ENCODE measurements at regions not wholly inside any gene's neighbourhood (a gene's known extent, or its start where the extent isn't known, plus 50 kb on each side); places are given as distances from the start of the nearest gene placed in this dataset.
"Not testable (repeated sequence)": the region's sequence is repeated elsewhere in the genome, so short reads cannot be mapped to it uniquely, and the experiment has no call there.

DNA sequence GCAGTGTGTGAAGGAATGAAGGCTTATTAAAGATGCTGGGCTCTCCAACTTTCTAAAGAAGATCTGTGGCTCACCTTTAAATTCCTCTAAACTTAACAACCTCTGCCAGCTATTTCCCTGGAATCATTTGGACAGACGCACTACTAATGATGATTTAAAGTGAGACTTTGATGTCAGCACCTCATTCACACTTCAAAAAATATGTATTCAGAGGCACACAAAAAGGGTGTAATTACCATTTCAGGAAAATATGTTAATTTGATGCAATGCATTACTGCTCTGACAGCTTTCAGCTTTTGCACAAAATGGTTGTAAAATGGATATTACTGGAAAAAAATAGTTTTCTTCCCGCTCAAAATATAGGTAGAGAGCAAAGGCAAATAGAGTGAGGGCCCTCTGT is 423.9 kb upstream of the ASIC2 start:
- ATAC-seq: no peak
- TF ChIP-seq ZNF70 (CRISPR knock-in tag; IDR thresholded peaks at IDR 0.05): no peak
- no peak for TF ChIP-seq CSDC2 (CRISPR knock-in tag; IDR thresholded peaks at IDR 0.05)
- TF ChIP-seq BACH2 (CRISPR knock-in tag; IDR thresholded peaks at IDR 0.05; ENCODE audit: borderline replicate concordance): no peak
- no peak for TF ChIP-seq TSHZ2 (CRISPR knock-in tag; IDR thresholded peaks at IDR 0.05)
- TF ChIP-seq ZNF8 (CRISPR knock-in tag; IDR thresholded peaks at IDR 0.05): no peak
- TF ChIP-seq SNAI2 (CRISPR knock-in tag; IDR thresholded peaks at IDR 0.05): no peak
- TF ChIP-seq RARB (CRISPR knock-in tag; IDR thresholded peaks at IDR 0.05): no peak
- no peak for TF ChIP-seq CSRNP3 (CRISPR knock-in tag; IDR thresholded peaks at IDR 0.05)

DNA sequence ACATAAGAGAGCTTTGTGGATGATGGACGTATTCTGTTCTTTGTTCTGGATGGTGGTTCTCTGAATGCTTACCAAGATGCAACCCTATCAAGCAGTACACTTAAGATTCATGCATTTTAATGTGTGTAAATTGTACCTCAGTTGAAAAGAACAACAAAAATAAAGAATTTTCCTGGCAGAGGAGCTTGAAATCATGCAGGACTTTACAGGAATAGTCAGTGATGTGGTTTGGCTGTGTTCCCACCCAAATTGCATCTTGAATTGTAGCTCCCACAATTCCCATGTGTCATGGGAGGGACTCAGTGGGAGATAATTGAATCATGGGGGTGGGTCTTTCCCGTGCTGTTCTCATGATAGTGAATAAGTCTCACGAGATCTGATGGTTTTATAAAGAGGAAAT is 430.6 kb upstream of the ASIC2 start:
- not testable (repeated sequence) for ATAC-seq

GRCh38 chr17:33725675-33726271 is 432.7 kb upstream of the ASIC2 start:
- ATAC-seq: peak; percentile 80
- no peak for TF ChIP-seq ZFP3 (CRISPR knock-in tag; IDR thresholded peaks at IDR 0.05)
- TF ChIP-seq ZNF70 (CRISPR knock-in tag; IDR thresholded peaks at IDR 0.05): no peak
- TF ChIP-seq RARB (CRISPR knock-in tag; IDR thresholded peaks at IDR 0.05): no peak
- TF ChIP-seq ZNF8 (CRISPR knock-in tag; IDR thresholded peaks at IDR 0.05): no peak

GRCh38 chr17:33730131-33730530 is 437.0 kb upstream of the ASIC2 start:
- ATAC-seq: no peak
- TF ChIP-seq ZNF565 (CRISPR knock-in tag; conservative IDR thresholded peaks at IDR 0.05; ENCODE audit: low read depth) (no peak), PPARA (CRISPR knock-in tag; IDR thresholded peaks at IDR 0.05; ENCODE audit: borderline replicate concordance) (no peak), OSR1 (CRISPR knock-in tag; IDR thresholded peaks at IDR 0.05) (no peak), BACH2 (CRISPR knock-in tag; IDR thresholded peaks at IDR 0.05; ENCODE audit: borderline replicate concordance) (no peak), ZNF70 (CRISPR knock-in tag; IDR thresholded peaks at IDR 0.05) (no peak), ZNF8 (CRISPR knock-in tag; IDR thresholded peaks at IDR 0.05) (no peak), CSDC2 (CRISPR knock-in tag; IDR thresholded peaks at IDR 0.05) (no peak), GLIS3 (CRISPR knock-in tag; IDR thresholded peaks at IDR 0.05) (no peak), PATZ1 (CRISPR knock-in tag; IDR thresholded peaks at IDR 0.05; ENCODE audit: borderline replicate concordance) (no peak), ZFP30 (CRISPR knock-in tag; IDR thresholded peaks at IDR 0.05) (no peak), ISL1 (CRISPR knock-in tag; IDR thresholded peaks at IDR 0.05) (no peak), TSHZ2 (CRISPR knock-in tag; IDR thresholded peaks at IDR 0.05) (no peak), RARB (CRISPR knock-in tag; IDR thresholded peaks at IDR 0.05) (no peak), CSRNP3 (CRISPR knock-in tag; IDR thresholded peaks at IDR 0.05) (no peak), ZC3H10 (CRISPR knock-in tag; IDR thresholded peaks at IDR 0.05) (no peak)
- TF ChIP-seq, protein P1, sequence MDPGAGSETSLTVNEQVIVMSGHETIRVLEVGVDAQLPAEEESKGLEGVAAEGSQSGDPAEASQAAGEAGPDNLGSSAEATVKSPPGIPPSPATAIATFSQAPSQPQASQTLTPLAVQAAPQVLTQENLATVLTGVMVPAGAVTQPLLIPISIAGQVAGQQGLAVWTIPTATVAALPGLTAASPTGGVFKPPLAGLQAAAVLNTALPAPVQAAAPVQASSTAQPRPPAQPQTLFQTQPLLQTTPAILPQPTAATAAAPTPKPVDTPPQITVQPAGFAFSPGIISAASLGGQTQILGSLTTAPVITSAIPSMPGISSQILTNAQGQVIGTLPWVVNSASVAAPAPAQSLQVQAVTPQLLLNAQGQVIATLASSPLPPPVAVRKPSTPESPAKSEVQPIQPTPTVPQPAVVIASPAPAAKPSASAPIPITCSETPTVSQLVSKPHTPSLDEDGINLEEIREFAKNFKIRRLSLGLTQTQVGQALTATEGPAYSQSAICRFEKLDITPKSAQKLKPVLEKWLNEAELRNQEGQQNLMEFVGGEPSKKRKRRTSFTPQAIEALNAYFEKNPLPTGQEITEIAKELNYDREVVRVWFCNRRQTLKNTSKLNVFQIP (CRISPR knock-in tag; IDR thresholded peaks at IDR 0.05; ENCODE audit: borderline replicate concordance, low read depth): no peak
